HepG2 (cell line): ENCODE measurements at regions not wholly inside any gene's neighbourhood (a gene's known extent, or its start where the extent isn't known, plus 50 kb on each side); places are given as distances from the start of the nearest gene placed in this dataset.

Experiments
- ATAC-seq: fragments of 200-7000 bp; cut with Tn5 transposase; 3 replicates; pipeline ENCODE4 v1.9.1; 2020; ENCODE audit warnings: mild to moderate bottlenecking, moderate library complexity
- BruUV-seq: library from RNA; stranded (reverse); fragments of 400-500 nt; replicated peaks from 2 replicates; lab custom pipeline; 2021; lab: Mats Ljungman, UMichigan
- CTCF ChIA-PET: fragments of 300-600 bp; formaldehyde crosslinking; extraction: SDS; loops from one replicate; lab custom pipeline; 2021; ENCODE audit warnings: low total read pairs, inconsistent platforms, low intra/inter-chr PET ratio; lab: Yijun Ruan, JAX
- POLR2A ChIA-PET: fragments of 350-600 bp; sonication (Branson Sonifier 250); formaldehyde crosslinking; loops from one replicate; lab custom pipeline; 2020; ENCODE audit warnings: antibody characterized with exemption, inconsistent platforms; lab: Yijun Ruan, JAX
- DNase-seq: peaks from one replicate; pipeline ENCODE4 v3.0.0-alpha.2; 2015; ENCODE audit warnings: low spot score
- FAIRE-seq: peaks from 3 replicates; lab custom pipeline; 2011; peaks lifted over from hg19 to GRCh38; lab: Jason Lieb, UNC
- H2AFZ ChIP-seq: one replicate; pipeline ENCODE4 v1.6.1; 2011; ENCODE audit warnings: low read length, inconsistent platforms
- H3K27ac ChIP-seq: fragments of 300-600 bp; 3 replicates; pipeline ENCODE4 v1.8.0; 2011; ENCODE audit warnings: mixed run types, mild to moderate bottlenecking, mixed read lengths, low read length, inconsistent platforms; ENCODE audit not compliant: insufficient read depth; ENCODE audit errors: extremely low read length
- H3K27me3 ChIP-seq, 2 experiments: fragments of 200-600 bp in 1 of 2; 2 replicates in 1 of 2; 3 replicates in 1 of 2; pipeline versions ENCODE4 v1.6.0 to v1.8.0; 2011; ENCODE audit warnings: low read length in 2 of 2, mild to moderate bottlenecking in 2 of 2, moderate library complexity in 2 of 2, inconsistent platforms in 1 of 2; ENCODE audit not compliant: insufficient read depth in 2 of 2, control insufficient read depth in 1 of 2
- H3K36me3 ChIP-seq, 2 experiments: fragments of 200-600 bp in 1 of 2; replicated peaks in 1 of 2; 2 replicates in 1 of 2; 3 replicates in 1 of 2; pipeline versions ENCODE4 v1.5.1 to v1.8.0; 2011; ENCODE audit warnings: low read length in 2 of 2, inconsistent platforms in 1 of 2; ENCODE audit not compliant: insufficient read depth in 2 of 2, control insufficient read depth in 1 of 2
- H3K4me1 ChIP-seq: 2 replicates; pipeline ENCODE4 v1.5.1; 2012; ENCODE audit warnings: low read length, inconsistent platforms; ENCODE audit not compliant: insufficient read depth
- H3K4me2 ChIP-seq: 2 replicates; pipeline ENCODE4 v1.6.0; 2011; ENCODE audit warnings: low read depth, low read length, inconsistent platforms
- H3K4me3 ChIP-seq, 3 experiments: fragments of 200-600 bp in 1 of 3; sonication (generic), shearing (Covaris generic) in 1 of 3; replicated peaks in 1 of 3; 2 replicates each; pipeline ENCODE4 v1.5.1; 2011 to 2016; ENCODE audit warnings: low read length in 3 of 3, inconsistent platforms in 2 of 3, low read depth in 2 of 3, mild to moderate bottlenecking in 2 of 3, control low read depth in 1 of 3, mixed read lengths in 1 of 3; ENCODE audit not compliant: insufficient read depth in 1 of 3
- H3K79me2 ChIP-seq: one replicate; pipeline ENCODE4 v1.6.1; 2011; ENCODE audit warnings: low read length, inconsistent platforms; ENCODE audit not compliant: insufficient read depth
- H3K9ac ChIP-seq: 2 replicates; pipeline ENCODE4 v1.6.0; 2011; ENCODE audit warnings: mild to moderate bottlenecking, low read depth, low read length, inconsistent platforms; ENCODE audit not compliant: insufficient read depth
- H3K9me3 ChIP-seq: 2 replicates; pipeline ENCODE4 v1.5.1; 2012; ENCODE audit warnings: mild to moderate bottlenecking, low read length
- H4K20me1 ChIP-seq: 2 replicates; pipeline ENCODE4 v1.6.0; 2011; ENCODE audit warnings: inconsistent platforms, mild to moderate bottlenecking, low read length, moderate library complexity; ENCODE audit not compliant: insufficient read depth
- IKZF4 ChIP-seq: sonication (generic); formaldehyde crosslinking; IDR thresholded peaks from 2 replicates; pipeline ENCODE4 v1.5.1; 2020; ENCODE audit warnings: borderline replicate concordance, mild to moderate bottlenecking, low read depth, missing genetic modification reagents; ENCODE audit errors: not compliant biosample characterization
- IRF2 ChIP-seq: IDR thresholded peaks from 2 replicates; pipeline ENCODE4 v1.6.1; 2018; ENCODE audit warnings: missing genetic modification reagents, missing compliant biosample characterization
- LRRFIP1 ChIP-seq: sonication (generic); formaldehyde crosslinking; conservative IDR thresholded peaks from 2 replicates; pipeline ENCODE4 v1.4.0; 2020; ENCODE audit warnings: missing genetic modification reagents
- NFE2L2 ChIP-seq: fragments of 150-350 bp; IDR thresholded peaks from 2 replicates; pipeline ENCODE4 v1.6.1; 2014; ENCODE audit warnings: low read length
- SNAPC2 ChIP-seq: sonication (generic); formaldehyde crosslinking; IDR thresholded peaks from 2 replicates; pipeline ENCODE4 v1.8.1; 2022; ENCODE audit warnings: mild to moderate bottlenecking, missing genetic modification reagents
- SNRNP70 ChIP-seq: fragments of 200-400 bp; formaldehyde crosslinking; IDR thresholded peaks from 2 replicates; pipeline ENCODE4 v1.6.1; 2017; ENCODE audit warnings: mild to moderate bottlenecking, low read depth, low read length, moderate library complexity
- STAT5B ChIP-seq: sonication (generic); formaldehyde crosslinking; IDR thresholded peaks from 2 replicates; pipeline ENCODE4 v1.4.0; 2020; ENCODE audit warnings: missing genetic modification reagents
- ZBTB42 ChIP-seq: sonication (generic); formaldehyde crosslinking; IDR thresholded peaks from 2 replicates; pipeline ENCODE4 v1.5.0; 2020; ENCODE audit warnings: mild to moderate bottlenecking, missing genetic modification reagents
- ZFP62 ChIP-seq: sonication (generic); formaldehyde crosslinking; IDR thresholded peaks from 2 replicates; pipeline ENCODE4 v1.4.0; 2020; ENCODE audit warnings: missing genetic modification reagents
- ZNF281 ChIP-seq: sonication (generic); formaldehyde crosslinking; IDR thresholded peaks from 2 replicates; pipeline ENCODE4 v1.4.0; 2020; ENCODE audit warnings: missing genetic modification reagents, borderline replicate concordance
- ZNF850 ChIP-seq: sonication (generic); formaldehyde crosslinking; conservative IDR thresholded peaks from 2 replicates; pipeline ENCODE4 v1.9.0; 2021; ENCODE audit warnings: mild to moderate bottlenecking, missing genetic modification reagents
- WGBS: methylation state at CpG from one replicate; pipeline ENCODE4 v1.1.6; 2017; ENCODE audit warnings: low lambda C conversion rate; 5-methylcytosine and 5-hydroxymethylcytosine counted together
- in situ Hi-C: cut with HindIII; loops from 2 replicates; pipeline ENCODE4 v1.10.0; 2017; ENCODE audit warnings: low pct_unique_long_range_greater_than_20kb; ENCODE audit not compliant: extremely low pct_ligation_motif_present
- intact Hi-C: fragments of 100-400 bp; cut with micrococcal nuclease; formaldehyde crosslinking; loops from one replicate; pipeline ENCODE4 v1.10.0; 2022; ENCODE audit not compliant: unreplicated experiment
- TF ChIP-seq, protein P1 (sequence below): sonication (generic); formaldehyde crosslinking; IDR thresholded peaks from 2 replicates; pipeline ENCODE4 v1.5.0; 2020; ENCODE audit warnings: missing genetic modification reagents
- TF ChIP-seq, protein P2 (sequence below): sonication (generic); formaldehyde crosslinking; IDR thresholded peaks from 2 replicates; pipeline ENCODE4 v1.4.0; 2020; ENCODE audit warnings: mild to moderate bottlenecking, missing genetic modification reagents
- TF ChIP-seq, protein P3 (sequence below): sonication (generic); formaldehyde crosslinking; IDR thresholded peaks from 2 replicates; pipeline ENCODE4 v1.5.0; 2020; ENCODE audit warnings: mild to moderate bottlenecking, missing genetic modification reagents

DNA sequence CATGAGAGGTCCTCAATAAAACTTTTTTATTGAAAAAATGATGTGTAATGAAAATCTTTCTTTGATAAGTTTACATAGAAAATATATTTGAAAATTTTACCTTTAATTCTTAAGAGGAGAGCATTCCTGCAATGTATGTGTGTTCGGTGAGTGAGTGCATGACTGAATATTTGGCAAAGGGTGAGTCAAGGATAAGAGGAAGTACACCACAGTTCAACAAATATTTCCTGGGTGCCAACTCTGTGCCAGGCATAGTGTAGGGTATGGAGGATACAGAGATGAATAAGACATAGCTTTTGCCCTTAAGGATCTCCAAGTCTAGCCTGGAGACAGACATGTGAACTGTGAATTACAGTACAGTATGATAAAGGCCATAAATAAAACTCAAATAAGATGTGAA, 84.7 kb upstream of the GPR101 start:
- ATAC-seq (no peak), DNase-seq (no peak), FAIRE-seq (no peak)
- ChIA-PET CTCF (no interaction called here), POLR2A (no interaction called here)
- Histone ChIP-seq H3K27ac (no peak overlapping the region), H3K4me2 (no peak overlapping the region), H3K9ac (no peak overlapping the region), H3K9me3 (no peaks in the 10 kb centered on the region), H3K79me2 (no peaks in the 10 kb centered on the region), H3K4me3 (no peak overlapping the region), H4K20me1 (no peaks in the 10 kb centered on the region), H3K27me3 (no peaks in the 10 kb centered on the region), H3K4me1 (no peaks in the 10 kb centered on the region), H2AFZ (no peak overlapping the region), H3K36me3 (no peaks in the 10 kb centered on the region)
- BruUV-seq: no TSS peak
- WGBS: 58% methylated on average over 1 of the region's 1 CpG
- intact Hi-C loops (no loop called here), in situ Hi-C loops (no loop called here)
- TF ChIP-seq SNAPC2 (CRISPR knock-in tag): no peak
- TF ChIP-seq ZNF281 (CRISPR knock-in tag): no peak
- TF ChIP-seq, protein P1, sequence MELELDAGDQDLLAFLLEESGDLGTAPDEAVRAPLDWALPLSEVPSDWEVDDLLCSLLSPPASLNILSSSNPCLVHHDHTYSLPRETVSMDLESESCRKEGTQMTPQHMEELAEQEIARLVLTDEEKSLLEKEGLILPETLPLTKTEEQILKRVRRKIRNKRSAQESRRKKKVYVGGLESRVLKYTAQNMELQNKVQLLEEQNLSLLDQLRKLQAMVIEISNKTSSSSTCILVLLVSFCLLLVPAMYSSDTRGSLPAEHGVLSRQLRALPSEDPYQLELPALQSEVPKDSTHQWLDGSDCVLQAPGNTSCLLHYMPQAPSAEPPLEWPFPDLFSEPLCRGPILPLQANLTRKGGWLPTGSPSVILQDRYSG (CRISPR knock-in tag): no peak
- no peak for TF ChIP-seq STAT5B
- no peak for TF ChIP-seq NFE2L2
- no peak for TF ChIP-seq SNRNP70
- no peak for TF ChIP-seq IRF2 (CRISPR knock-in tag)
- no peak for TF ChIP-seq ZNF850 (CRISPR knock-in tag)
- TF ChIP-seq, protein P2, sequence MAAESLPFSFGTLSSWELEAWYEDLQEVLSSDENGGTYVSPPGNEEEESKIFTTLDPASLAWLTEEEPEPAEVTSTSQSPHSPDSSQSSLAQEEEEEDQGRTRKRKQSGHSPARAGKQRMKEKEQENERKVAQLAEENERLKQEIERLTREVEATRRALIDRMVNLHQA (CRISPR knock-in tag): no peak
- no peak for TF ChIP-seq LRRFIP1 (CRISPR knock-in tag)
- no peak for TF ChIP-seq IKZF4 (CRISPR knock-in tag)
- TF ChIP-seq, protein P3, sequence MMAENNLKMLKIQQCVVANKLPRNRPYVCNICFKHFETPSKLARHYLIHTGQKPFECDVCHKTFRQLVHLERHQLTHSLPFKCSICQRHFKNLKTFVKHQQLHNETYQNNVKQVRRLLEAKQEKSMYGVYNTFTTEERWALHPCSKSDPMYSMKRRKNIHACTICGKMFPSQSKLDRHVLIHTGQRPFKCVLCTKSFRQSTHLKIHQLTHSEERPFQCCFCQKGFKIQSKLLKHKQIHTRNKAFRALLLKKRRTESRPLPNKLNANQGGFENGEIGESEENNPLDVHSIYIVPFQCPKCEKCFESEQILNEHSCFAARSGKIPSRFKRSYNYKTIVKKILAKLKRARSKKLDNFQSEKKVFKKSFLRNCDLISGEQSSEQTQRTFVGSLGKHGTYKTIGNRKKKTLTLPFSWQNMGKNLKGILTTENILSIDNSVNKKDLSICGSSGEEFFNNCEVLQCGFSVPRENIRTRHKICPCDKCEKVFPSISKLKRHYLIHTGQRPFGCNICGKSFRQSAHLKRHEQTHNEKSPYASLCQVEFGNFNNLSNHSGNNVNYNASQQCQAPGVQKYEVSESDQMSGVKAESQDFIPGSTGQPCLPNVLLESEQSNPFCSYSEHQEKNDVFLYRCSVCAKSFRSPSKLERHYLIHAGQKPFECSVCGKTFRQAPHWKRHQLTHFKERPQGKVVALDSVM (CRISPR knock-in tag): no peak
- no peak for TF ChIP-seq ZFP62
- no peak for TF ChIP-seq ZBTB42 (CRISPR knock-in tag)
